Kidney (tissue), 13 donors: ENCODE measurements at regions not wholly inside any gene's neighbourhood (a gene's known extent, or its start where the extent isn't known, plus 50 kb on each side); places are given as distances from the start of the nearest gene placed in this dataset.

Experiments used
- DNase-seq, 5 donors: peaks; one replicate each; pipeline ENCODE4 v3.0.0-alpha.2; 2013 to 2020
- FAIRE-seq: peaks from 2 replicates; lab custom pipeline; 2012; peaks lifted over from hg19 to GRCh38; lab: Jason Lieb, UNC
- H3K27ac ChIP-seq, 2 donors: one replicate each; pipeline ENCODE4 v1.7.0; 2013; ENCODE audit warnings: low read depth in 2 of 2, low read length in 2 of 2, inconsistent platforms in 1 of 2
- H3K27me3 ChIP-seq: one replicate; pipeline ENCODE4 v1.7.1; 2013; ENCODE audit warnings: low read length, inconsistent platforms; ENCODE audit not compliant: control insufficient read depth, insufficient read depth
- H3K36me3 ChIP-seq, 3 donors: one replicate each; pipeline versions ENCODE4 v1.7.0 to v1.7.1; 2013; ENCODE audit warnings: low read length in 3 of 3, control low read depth in 1 of 3, inconsistent platforms in 1 of 3; ENCODE audit not compliant: insufficient read depth in 3 of 3, control insufficient read depth in 2 of 3
- H3K4me1 ChIP-seq, 3 donors: one replicate each; pipeline versions ENCODE4 v1.7.0 to v1.7.1; 2013; ENCODE audit warnings: low read length in 3 of 3, inconsistent platforms in 1 of 3, low read depth in 1 of 3; ENCODE audit not compliant: control insufficient read depth in 2 of 3, insufficient read depth in 2 of 3
- H3K4me3 ChIP-seq, 3 donors: one replicate each; pipeline versions ENCODE4 v1.7.0 to v1.8.1; 2013; ENCODE audit warnings: low read length in 3 of 3, control low read depth in 1 of 3, inconsistent platforms in 1 of 3
- H3K9ac ChIP-seq, 3 donors: one replicate each; pipeline versions ENCODE4 v1.7.0 to v1.7.1; 2013; ENCODE audit warnings: low read length in 3 of 3, control low read depth in 1 of 3, inconsistent platforms in 1 of 3
- H3K9me3 ChIP-seq, 3 donors: one replicate each; pipeline versions ENCODE4 v1.7.0 to v1.7.1; 2013; ENCODE audit warnings: low read length in 3 of 3, control low read depth in 1 of 3, inconsistent platforms in 1 of 3; ENCODE audit not compliant: control insufficient read depth in 2 of 3, insufficient read depth in 1 of 3
- CTCF ChIP-seq: IDR thresholded peaks from 3 replicates; pipeline ENCODE4 v1.5.1; 2012; ENCODE audit warnings: mild to moderate bottlenecking, moderate library complexity, borderline replicate concordance; ENCODE audit not compliant: insufficient read depth; ENCODE audit errors: extremely low read depth
- intact Hi-C: fragments of 100-400 bp; cut with DNase I; formaldehyde crosslinking; loops from one replicate; pipeline ENCODE4 v1.11.1; 2022
- donor health status: control.
- donor health status: control.
- donor health status: control.
- donor health status: control.
- donor health status: control.
- donor health status: DM: yes; HTN: yes; CAD: no.
- donor health status: Normal renal cell carcinoma (clear cell type).

DNA sequence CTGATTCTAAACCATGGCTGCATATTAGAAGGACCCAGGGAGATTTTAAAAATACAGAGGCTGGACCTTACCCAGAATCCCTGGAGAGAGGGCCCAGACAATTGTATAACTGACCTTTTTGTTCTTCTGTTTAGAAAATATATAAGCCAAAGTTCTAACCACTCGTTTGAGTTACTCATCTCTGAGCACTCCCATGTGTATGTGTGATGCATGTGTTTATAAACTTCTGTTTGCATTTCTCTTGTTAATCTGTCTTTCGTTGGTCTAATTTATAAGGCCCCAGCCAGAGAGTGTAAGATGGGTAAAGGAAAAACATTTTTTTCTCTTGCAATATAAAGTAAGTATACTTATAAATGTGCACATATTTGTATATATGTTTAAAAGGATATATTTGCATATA is 443.9 kb downstream of the ZNF608 start:
- FAIRE-seq: no peak
- Histone ChIP-seq H3K4me3 (no peak overlapping the region), H3K9me3 (no peaks in the 10 kb centered on the region), H3K36me3 (no peaks in the 10 kb centered on the region), H3K4me1 (no peaks in the 10 kb centered on the region), H3K27ac (no peak overlapping the region), H3K9ac (no peak overlapping the region), H3K27me3 (no peaks in the 10 kb centered on the region)
- no peak for TF ChIP-seq CTCF
- DNase-seq: no peak
- intact Hi-C loops: no loop called here

DNA sequence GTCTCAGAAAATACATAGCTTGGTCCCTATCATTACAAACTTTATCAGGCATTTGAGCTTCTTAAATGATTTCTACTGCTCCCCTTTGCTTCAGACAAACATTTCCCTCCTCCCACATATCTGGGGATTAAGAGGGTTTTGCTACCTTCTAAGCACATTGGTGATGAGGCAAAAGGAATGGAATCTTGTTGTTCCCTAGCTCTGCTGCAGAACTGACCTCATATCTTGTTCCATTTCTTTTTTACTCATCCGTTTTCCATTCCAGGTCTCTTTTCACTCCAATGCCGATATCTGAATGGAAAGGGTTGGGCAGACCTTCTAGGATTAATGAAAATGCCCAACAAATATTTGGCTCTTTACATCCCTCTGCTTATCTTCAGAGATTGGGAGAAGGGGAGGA is 444.6 kb downstream of the ZNF608 start:
- Histone ChIP-seq H3K27me3 (no peaks in the 10 kb centered on the region), H3K4me3 (no peak overlapping the region), H3K9ac (no peak overlapping the region), H3K36me3 (no peaks in the 10 kb centered on the region), H3K9me3 (no peaks in the 10 kb centered on the region), H3K4me1 (no peaks in the 10 kb centered on the region), H3K27ac (no peak overlapping the region)
- DNase-seq (no peak), FAIRE-seq (no peak)
- TF ChIP-seq CTCF: no peak
- intact Hi-C loops: no loop called here

- H3K4me1 ChIP-seq: no peaks in the 10 kb centered on the region
- H3K36me3 ChIP-seq: no peaks in the 10 kb centered on the region
- no peak overlapping the region for H3K9ac ChIP-seq
- intact Hi-C loops: no loop called here
- no peak overlapping the region for H3K4me3 ChIP-seq
- FAIRE-seq (no peak), DNase-seq (no peak)
- no peaks in the 10 kb centered on the region for H3K27me3 ChIP-seq
- H3K9me3 ChIP-seq: no peaks in the 10 kb centered on the region
- H3K27ac ChIP-seq: no peak overlapping the region
- no peak for TF ChIP-seq CTCF
These were observed 445.4 kb downstream of the ZNF608 start for GRCh38 chr5:124300815-124301621.
